ENCODE measurements at regions not wholly inside any gene's neighbourhood (a gene's known extent, or its start where the extent isn't known, plus 50 kb on each side); places are given as distances from the start of the nearest gene placed in this dataset.

- TF ChIP-seq CTCF (IDR thresholded peaks at IDR 0.05) (no peak), POLR2A (IDR thresholded peaks at IDR 0.05) (no peak), EP300 (IDR thresholded peaks at IDR 0.05) (no peak)
Observed at GRCh38 chr3:16067837-16068471, 106.5 kb upstream of the GALNT15 start.
